ENCODE measurements at regions not wholly inside any gene's neighbourhood (a gene's known extent, or its start where the extent isn't known, plus 50 kb on each side); places are given as distances from the start of the nearest gene placed in this dataset.

DNA sequence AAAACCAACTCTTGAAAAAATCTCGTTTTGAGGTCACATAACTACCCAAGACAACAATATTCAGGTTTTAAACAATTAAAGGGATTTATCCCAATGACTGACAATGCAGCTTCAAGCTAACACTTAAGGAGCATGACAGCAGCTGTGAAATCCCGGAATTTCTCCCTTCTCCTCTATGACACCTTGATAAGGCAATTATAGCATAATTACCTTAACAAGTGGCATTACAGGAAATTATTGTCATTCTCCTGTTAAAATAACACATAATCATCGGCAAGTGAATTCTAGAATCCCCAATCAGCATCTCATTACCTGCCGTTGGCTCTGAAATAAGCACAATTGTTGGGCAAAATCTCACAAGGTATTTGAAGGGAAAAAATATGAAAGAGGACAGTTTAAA is 417.0 kb upstream of the PFKP start:
- BruUV-seq (replicated peaks) = no TSS peak
- no peak overlapping the region for H4K8ac ChIP-seq (ENCODE audit: low read depth in 2 of 2, low read length in 2 of 2)
- ChIA-PET POLR2A (ENCODE audit: unreplicated experiment) (no interaction called here), CTCF (no interaction called here)
- ATAC-seq (ENCODE audit: low read depth) (no peak), DNase-seq (no peak)
- no peak overlapping the region for H4K5ac ChIP-seq (ENCODE audit: low read depth, low read length)
- H3K4me3 ChIP-seq (ENCODE audit: insufficient read depth, low read depth, low read length) = no peak overlapping the region
- TF ChIP-seq CHD1 (IDR thresholded peaks at IDR 0.05; ENCODE audit: low read depth, low read length) (no peak), MXI1 (IDR thresholded peaks at IDR 0.05; ENCODE audit: borderline replicate concordance, low read depth, low read length) (no peak), RCOR1 (IDR thresholded peaks at IDR 0.05; ENCODE audit: insufficient replicate concordance, low read length) (no peak)
- dilution Hi-C loops (cut with HindIII; ENCODE audit: low sequenced_read_pairs, unreplicated experiment) = no loop called here
- H3K4me1 ChIP-seq (ENCODE audit: control insufficient read depth, insufficient read depth, low read length) = no peaks in the 10 kb centered on the region
- no peak overlapping the region for H3K4ac ChIP-seq (ENCODE audit: low read depth, low read length)
- H3K27ac ChIP-seq (ENCODE audit: insufficient read depth, low read length) = no peak overlapping the region
- H4K20me1 ChIP-seq (ENCODE audit: insufficient read depth, low read length) = no peaks in the 10 kb centered on the region
- H3K56ac ChIP-seq (ENCODE audit: extremely low read depth, insufficient read depth, low read length) = no peak overlapping the region
- H2BK15ac ChIP-seq (ENCODE audit: low read depth, low read length) = no peak overlapping the region
- H3K36me3 ChIP-seq (ENCODE audit: control insufficient read depth, insufficient read depth, low read length) = no peaks in the 10 kb centered on the region
- H3K23ac ChIP-seq (ENCODE audit: low read depth, low read length) = no peak overlapping the region
- no peak overlapping the region for H3K9ac ChIP-seq (ENCODE audit: low read depth, low read length)
- no peak overlapping the region for H2BK20ac ChIP-seq (ENCODE audit: low read depth, low read length)
- H3K79me1 ChIP-seq (ENCODE audit: low read depth in 1 of 2, low read length in 2 of 2) = no peaks in the 10 kb centered on the region
- no peak overlapping the region for H2AFZ ChIP-seq (replicated peaks; ENCODE audit: low read length, poor library complexity)
- no peaks in the 10 kb centered on the region for H3K9me1 ChIP-seq (ENCODE audit: insufficient read depth, low read length)
- no peak overlapping the region for H3K14ac ChIP-seq (replicated peaks; ENCODE audit: low read depth, low read length)
- 50% methylated on average over 1 of the region's 4 CpGs; no CpG with 5 or more reads in 1 of the 2 experiments for WGBS, 2 experiments (ENCODE audit: extremely low coverage in 2 of 2, insufficient read length in 1 of 2)
- peaks cover 15% of the 10 kb centered on the region for H3K9me3 ChIP-seq (ENCODE audit: control insufficient read depth, insufficient read depth, low read length)
- no peaks in the 10 kb centered on the region for H3K27me3 ChIP-seq (ENCODE audit: control insufficient read depth, insufficient read depth, low read length)
- no peak overlapping the region for H2BK120ac ChIP-seq (ENCODE audit: low read depth, low read length)
- intact Hi-C loops (cut with micrococcal nuclease) = no loop called here
- H3K18ac ChIP-seq (ENCODE audit: low read depth, low read length) = no peak overlapping the region
- no peak overlapping the region for H2AK5ac ChIP-seq (ENCODE audit: low read depth, low read length)
- no peak overlapping the region for H2AK9ac ChIP-seq (replicated peaks; ENCODE audit: low read depth, low read length, poor library complexity)
- in situ Hi-C loops (cut with MboI; ENCODE audit: low sequenced_read_pairs) = no loop called here
- H3K4me2 ChIP-seq (ENCODE audit: low read depth, low read length) = no peak overlapping the region
- H2BK5ac ChIP-seq (ENCODE audit: low read depth, low read length, poor library complexity, severe bottlenecking) = no peak overlapping the region
- no peak overlapping the region for H4K91ac ChIP-seq (ENCODE audit: insufficient read depth, low read depth, low read length)
